ENCODE measurements at regions not wholly inside any gene's neighbourhood (a gene's known extent, or its start where the extent isn't known, plus 50 kb on each side); places are given as distances from the start of the nearest gene placed in this dataset.

DNA sequence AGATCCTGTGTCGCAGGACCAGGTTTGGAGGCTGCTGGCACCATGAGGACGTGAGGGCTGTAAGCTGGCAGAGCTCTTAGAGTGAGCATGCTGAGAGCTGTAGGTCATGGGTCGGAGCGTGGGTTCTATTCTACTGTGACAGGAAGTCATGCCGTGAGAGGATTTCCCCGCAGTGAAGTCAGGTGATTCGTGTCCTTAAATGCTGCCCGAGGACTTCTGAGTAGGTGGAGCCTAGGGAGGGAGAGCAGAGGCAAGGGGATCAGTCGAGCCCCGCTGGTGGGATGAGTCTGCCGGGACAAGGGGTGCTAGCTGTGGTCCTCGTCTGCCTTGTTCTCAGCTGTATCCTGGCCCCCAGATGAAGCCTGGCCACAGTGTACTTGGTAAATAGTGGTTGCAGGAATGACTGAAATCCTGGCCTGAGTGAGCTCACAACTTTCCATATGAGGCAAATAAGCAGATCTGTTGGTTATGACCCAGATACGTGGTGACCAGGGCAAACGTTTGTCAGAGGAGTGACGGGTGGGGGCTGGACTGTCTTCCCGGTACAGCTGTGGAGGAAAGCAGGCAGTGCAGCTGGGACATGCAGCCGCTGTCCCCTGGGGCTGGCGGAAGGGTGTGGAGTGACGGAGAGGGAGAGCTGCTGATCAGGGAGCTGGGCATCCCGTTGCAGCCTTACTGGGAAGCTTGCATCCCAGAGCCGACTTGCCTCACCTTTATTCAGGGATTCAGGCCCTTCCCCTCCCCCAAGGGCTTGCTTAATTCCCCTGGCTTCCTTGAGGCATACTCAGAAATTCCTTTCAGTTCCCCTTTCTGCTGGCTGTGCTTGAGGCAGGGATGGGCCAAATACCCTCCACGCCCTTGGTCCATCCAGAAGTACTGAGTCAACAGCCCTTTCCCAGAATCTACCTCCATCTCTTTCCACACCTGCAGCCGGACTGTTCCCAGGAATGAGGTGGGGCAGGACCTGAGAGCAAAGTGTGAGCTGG, 250.9 kb upstream of the RREB1 start:
- H3K4me3 ChIP-seq (ENCODE audit: low read length), result peak overlapping the region; percentile 9
- CTCF ChIA-PET, result no interaction called here
- peak in 1 of 5 donors; percentile 14 for DNase-seq
- Mint-ChIP-seq H3K27ac (peak overlapping the region in 3 of 8 donors; percentile 4 to 69 (median 16)), H3K9me3 (peaks cover 0 to 2% (median 0%) of the 10 kb centered on the region in 5 donors), H3K4me3 (peak overlapping the region in 4 of 7 donors; percentile 10 to 73 (median 24)), H3K36me3 (no peaks in the 10 kb centered on the region), H3K27me3 (peaks cover 9 to 24% of the 10 kb centered on the region in 2 donors), H3K4me1 (peaks cover 9 to 10% (median 10%) of the 10 kb centered on the region in 3 donors)
- no peaks in the 10 kb centered on the region for H3K36me3 ChIP-seq (ENCODE audit: insufficient read depth, low read length)
- peaks cover 5% of the 10 kb centered on the region for H3K4me1 ChIP-seq (ENCODE audit: insufficient read depth, low read length)
- H3K9me3 ChIP-seq (ENCODE audit: low read length), result no peaks in the 10 kb centered on the region
- POLR2A ChIA-PET, result no interaction called here
- no peaks in the 10 kb centered on the region for H3K27me3 ChIP-seq (ENCODE audit: insufficient read depth, low read length, poor library complexity, severe bottlenecking)
- no peak overlapping the region for H3K27ac ChIP-seq (ENCODE audit: low read depth, low read length)

DNA sequence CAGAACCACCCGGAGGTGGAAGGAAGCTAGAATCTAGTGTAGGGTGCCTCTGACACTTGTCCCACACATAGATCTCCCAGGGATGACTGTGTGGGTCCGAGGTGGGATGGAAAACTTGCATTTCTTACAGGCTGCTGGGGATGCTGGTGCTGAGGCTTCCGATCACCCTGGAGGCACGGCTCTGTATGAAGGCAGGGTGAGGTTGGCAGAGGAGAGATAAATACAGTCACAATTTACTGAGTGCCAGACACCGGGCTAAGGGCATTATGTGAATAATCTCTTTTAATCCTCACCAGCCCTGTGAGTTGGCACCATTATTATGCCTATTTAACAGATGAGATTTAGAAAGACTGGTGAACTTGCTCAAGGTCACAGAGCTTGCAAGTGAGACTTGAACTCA, 250.2 kb upstream of the RREB1 start:
- Histone ChIP-seq H3K36me3 (ENCODE audit: insufficient read depth, low read length) (no peaks in the 10 kb centered on the region), H3K27ac (ENCODE audit: low read depth, low read length) (no peak overlapping the region), H3K4me1 (ENCODE audit: insufficient read depth, low read length) (peaks cover 5% of the 10 kb centered on the region), H3K4me3 (ENCODE audit: low read length) (no peak overlapping the region), H3K27me3 (ENCODE audit: insufficient read depth, low read length, poor library complexity, severe bottlenecking) (no peaks in the 10 kb centered on the region), H3K9me3 (ENCODE audit: low read length) (no peaks in the 10 kb centered on the region)
- ChIA-PET POLR2A (no interaction called here), CTCF (no interaction called here)
- Mint-ChIP-seq H3K4me3 (no peak overlapping the region), H3K27me3 (peaks cover 9 to 30% of the 10 kb centered on the region in 2 donors), H3K4me1 (peaks cover 9 to 10% (median 10%) of the 10 kb centered on the region in 3 donors), H3K9me3 (peaks cover 0 to 2% (median 0%) of the 10 kb centered on the region in 5 donors), H3K36me3 (no peaks in the 10 kb centered on the region), H3K27ac (no peak overlapping the region)
- no peak for DNase-seq

DNA sequence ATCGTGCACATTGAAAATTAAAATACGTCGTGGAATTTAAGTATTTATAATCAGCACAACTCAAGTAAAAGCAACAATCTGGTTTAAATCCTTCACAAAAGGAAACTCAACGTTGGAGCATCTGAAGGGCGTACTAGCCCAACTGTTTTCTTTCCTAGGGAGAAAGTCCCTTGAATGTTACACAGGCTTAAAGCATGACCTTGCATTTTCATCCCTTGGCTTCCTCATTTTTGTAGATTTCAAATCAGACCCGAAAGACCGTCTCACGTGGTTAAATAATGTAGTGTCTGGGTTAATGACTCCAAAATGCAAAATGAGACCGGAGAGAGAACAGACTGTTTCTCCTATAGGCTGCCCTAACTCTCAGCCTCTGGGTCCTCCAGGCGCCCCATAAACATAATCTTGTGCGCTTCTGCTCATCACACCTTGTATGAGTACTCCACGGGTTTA, 249.2 kb upstream of the RREB1 start:
- Mint-ChIP-seq H3K9me3 (peaks cover 0 to 2% (median 0%) of the 10 kb centered on the region in 5 donors), H3K27ac (no peak overlapping the region), H3K4me3 (no peak overlapping the region), H3K27me3 (peaks cover 6 to 39% of the 10 kb centered on the region in 2 donors), H3K4me1 (peaks cover 9 to 10% (median 10%) of the 10 kb centered on the region in 3 donors), H3K36me3 (no peaks in the 10 kb centered on the region)
- Histone ChIP-seq H3K27me3 (ENCODE audit: insufficient read depth, low read length, poor library complexity, severe bottlenecking) (no peaks in the 10 kb centered on the region), H3K36me3 (ENCODE audit: insufficient read depth, low read length) (no peaks in the 10 kb centered on the region), H3K27ac (ENCODE audit: low read depth, low read length) (no peak overlapping the region), H3K9me3 (ENCODE audit: low read length) (no peaks in the 10 kb centered on the region), H3K4me1 (ENCODE audit: insufficient read depth, low read length) (peaks cover 5% of the 10 kb centered on the region), H3K4me3 (ENCODE audit: low read length) (no peak overlapping the region)
- CTCF ChIA-PET, result no interaction called here
- DNase-seq, result no peak
- POLR2A ChIA-PET, result no interaction called here

DNA sequence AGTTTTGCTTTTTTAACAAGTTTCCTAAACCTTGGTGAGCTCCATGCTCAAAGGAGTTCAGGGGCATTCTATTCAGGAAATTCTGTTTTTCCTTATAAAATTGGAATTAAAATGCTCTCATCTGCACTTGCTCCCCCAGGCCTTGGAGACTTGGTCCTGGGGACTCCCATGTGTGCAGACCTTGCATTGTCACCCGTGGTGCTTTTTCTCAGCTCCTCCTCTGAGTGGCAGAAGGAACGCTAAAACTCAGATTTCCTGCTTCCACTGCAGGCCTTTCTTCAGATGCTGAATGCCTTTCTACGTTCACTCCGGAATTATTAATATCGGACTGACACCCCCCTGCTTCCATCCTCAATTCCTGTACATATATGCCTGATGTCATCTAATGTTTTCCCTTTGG, 248.7 kb upstream of the RREB1 start:
- Mint-ChIP-seq H3K36me3 (no peaks in the 10 kb centered on the region), H3K9me3 (peaks cover 0 to 2% (median 0%) of the 10 kb centered on the region in 5 donors), H3K27ac (no peak overlapping the region), H3K4me1 (peaks cover 9 to 10% (median 10%) of the 10 kb centered on the region in 3 donors), H3K4me3 (no peak overlapping the region), H3K27me3 (peaks cover 6 to 35% of the 10 kb centered on the region in 2 donors)
- Histone ChIP-seq H3K4me1 (ENCODE audit: insufficient read depth, low read length) (peaks cover 5% of the 10 kb centered on the region), H3K9me3 (ENCODE audit: low read length) (no peaks in the 10 kb centered on the region), H3K27ac (ENCODE audit: low read depth, low read length) (no peak overlapping the region), H3K4me3 (ENCODE audit: low read length) (no peak overlapping the region), H3K36me3 (ENCODE audit: insufficient read depth, low read length) (no peaks in the 10 kb centered on the region), H3K27me3 (ENCODE audit: insufficient read depth, low read length, poor library complexity, severe bottlenecking) (no peaks in the 10 kb centered on the region)
- CTCF ChIA-PET, result no interaction called here
- POLR2A ChIA-PET, result no interaction called here
- DNase-seq, result no peak

DNA sequence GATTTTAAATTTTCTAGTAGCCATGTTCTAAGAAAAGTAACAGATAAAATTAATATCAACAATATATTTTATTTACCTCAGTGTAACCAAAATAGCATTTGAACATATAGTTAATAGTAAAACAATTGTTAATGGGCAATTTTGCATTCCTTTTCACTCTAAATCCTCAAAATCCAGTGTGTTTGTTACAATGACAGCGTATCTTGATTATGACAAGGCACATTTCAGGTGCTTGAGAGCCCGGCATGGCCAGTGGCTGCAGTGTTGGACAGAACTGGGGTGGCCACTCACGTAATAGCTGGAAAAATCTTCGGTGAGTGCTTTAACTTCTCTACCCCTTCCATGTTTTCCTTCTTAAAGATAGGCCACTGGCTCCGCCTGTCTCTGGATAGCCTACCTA, 248.0 kb upstream of the RREB1 start:
- peaks cover 5% of the 10 kb centered on the region for H3K4me1 ChIP-seq (ENCODE audit: insufficient read depth, low read length)

DNA sequence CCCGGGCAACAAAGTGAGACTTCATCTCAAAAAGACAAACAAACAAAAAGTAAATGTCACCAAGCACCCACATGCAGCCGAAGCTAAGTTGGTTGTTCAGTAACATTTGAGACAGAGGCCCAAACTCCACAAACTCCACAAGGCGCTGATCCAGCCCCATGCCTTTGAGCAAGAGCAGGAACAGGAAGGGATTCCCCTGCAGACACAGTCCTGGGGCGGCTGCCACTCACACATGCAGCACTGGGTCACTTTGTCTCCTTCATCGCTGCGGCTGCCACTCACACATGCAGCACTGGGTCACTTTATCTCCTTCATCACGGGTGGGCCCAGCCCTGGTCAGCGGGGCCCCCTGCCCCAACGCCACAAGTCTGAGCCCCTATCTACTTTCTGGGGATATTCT, 246.9 kb upstream of the RREB1 start:
- H3K27me3 ChIP-seq (ENCODE audit: insufficient read depth, low read length, poor library complexity, severe bottlenecking), result no peaks in the 10 kb centered on the region
- H3K4me1 ChIP-seq (ENCODE audit: insufficient read depth, low read length), result peaks cover 5% of the 10 kb centered on the region
- peaks cover 9 to 10% (median 10%) of the 10 kb centered on the region in 3 donors for H3K4me1 Mint-ChIP-seq
- H3K9me3 ChIP-seq (ENCODE audit: low read length), result no peaks in the 10 kb centered on the region
- H3K36me3 Mint-ChIP-seq, result no peaks in the 10 kb centered on the region
- H3K27me3 Mint-ChIP-seq, result peaks cover 6 to 46% of the 10 kb centered on the region in 2 donors
- peaks cover 0 to 2% (median 0%) of the 10 kb centered on the region in 5 donors for H3K9me3 Mint-ChIP-seq
- no peak for DNase-seq
- ChIA-PET CTCF (no interaction called here), POLR2A (no interaction called here)
- H3K27ac Mint-ChIP-seq, result no peak overlapping the region
- H3K4me3 ChIP-seq (ENCODE audit: low read length), result no peak overlapping the region
- no peak overlapping the region for H3K27ac ChIP-seq (ENCODE audit: low read depth, low read length)
- no peaks in the 10 kb centered on the region for H3K36me3 ChIP-seq (ENCODE audit: insufficient read depth, low read length)
- no peak overlapping the region for H3K4me3 Mint-ChIP-seq

More for the DNA sequence above, 248.0 kb upstream of the RREB1 start:
- H3K36me3 ChIP-seq (ENCODE audit: insufficient read depth, low read length), result no peaks in the 10 kb centered on the region
- Mint-ChIP-seq H3K27me3 (peaks cover 6 to 39% of the 10 kb centered on the region in 2 donors), H3K4me3 (no peak overlapping the region), H3K27ac (no peak overlapping the region), H3K4me1 (peaks cover 9 to 10% (median 10%) of the 10 kb centered on the region in 3 donors), H3K36me3 (no peaks in the 10 kb centered on the region), H3K9me3 (peaks cover 0 to 2% (median 0%) of the 10 kb centered on the region in 5 donors)
- H3K4me3 ChIP-seq (ENCODE audit: low read length), result no peak overlapping the region
- H3K9me3 ChIP-seq (ENCODE audit: low read length), result no peaks in the 10 kb centered on the region
- no peak for DNase-seq
- POLR2A ChIA-PET, result no interaction called here
- no peaks in the 10 kb centered on the region for H3K27me3 ChIP-seq (ENCODE audit: insufficient read depth, low read length, poor library complexity, severe bottlenecking)
- H3K27ac ChIP-seq (ENCODE audit: low read depth, low read length), result no peak overlapping the region
- CTCF ChIA-PET, result no interaction called here

DNA sequence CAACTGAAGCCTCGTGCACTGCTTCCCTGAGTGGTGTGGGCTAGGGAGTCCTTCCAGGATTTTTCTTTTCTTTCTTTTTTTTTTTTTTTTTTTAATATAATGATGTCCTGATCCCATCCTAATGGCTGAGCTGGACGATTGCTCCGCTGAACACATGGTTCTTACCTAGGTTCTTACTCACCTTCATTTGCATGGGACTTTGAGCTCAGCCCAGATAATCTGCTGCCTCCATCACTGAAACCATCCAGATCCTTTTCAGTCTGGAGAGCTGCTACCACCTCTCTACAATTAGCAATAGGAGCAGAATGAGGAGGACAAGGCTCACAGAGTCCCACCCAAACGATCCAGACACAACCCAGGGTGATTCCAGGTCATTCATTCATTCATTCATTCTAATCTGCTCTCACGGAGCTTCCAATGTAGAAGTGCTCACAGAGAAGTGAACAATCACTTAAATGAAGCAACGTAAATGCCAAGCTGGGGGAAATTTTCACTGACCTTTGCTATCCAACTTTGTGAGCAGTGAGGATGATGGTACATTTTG, 246.3 kb upstream of the RREB1 start:
- no peaks in the 10 kb centered on the region for H3K36me3 ChIP-seq (ENCODE audit: insufficient read depth, low read length)
- CTCF ChIA-PET, result no interaction called here
- Mint-ChIP-seq H3K4me1 (peaks cover 4 to 6% (median 5%) of the 10 kb centered on the region in 3 donors), H3K9me3 (peaks cover 0 to 2% (median 0%) of the 10 kb centered on the region in 5 donors), H3K36me3 (no peaks in the 10 kb centered on the region), H3K27ac (no peak overlapping the region), H3K4me3 (no peak overlapping the region), H3K27me3 (peaks cover 2 to 46% of the 10 kb centered on the region in 2 donors)
- peaks cover under 1% of the 10 kb centered on the region for H3K4me1 ChIP-seq (ENCODE audit: insufficient read depth, low read length)
- H3K4me3 ChIP-seq (ENCODE audit: low read length), result no peak overlapping the region
- no peaks in the 10 kb centered on the region for H3K9me3 ChIP-seq (ENCODE audit: low read length)
- no peaks in the 10 kb centered on the region for H3K27me3 ChIP-seq (ENCODE audit: insufficient read depth, low read length, poor library complexity, severe bottlenecking)
- DNase-seq, result no peak
- H3K27ac ChIP-seq (ENCODE audit: low read depth, low read length), result no peak overlapping the region
- POLR2A ChIA-PET, result no interaction called here

DNA sequence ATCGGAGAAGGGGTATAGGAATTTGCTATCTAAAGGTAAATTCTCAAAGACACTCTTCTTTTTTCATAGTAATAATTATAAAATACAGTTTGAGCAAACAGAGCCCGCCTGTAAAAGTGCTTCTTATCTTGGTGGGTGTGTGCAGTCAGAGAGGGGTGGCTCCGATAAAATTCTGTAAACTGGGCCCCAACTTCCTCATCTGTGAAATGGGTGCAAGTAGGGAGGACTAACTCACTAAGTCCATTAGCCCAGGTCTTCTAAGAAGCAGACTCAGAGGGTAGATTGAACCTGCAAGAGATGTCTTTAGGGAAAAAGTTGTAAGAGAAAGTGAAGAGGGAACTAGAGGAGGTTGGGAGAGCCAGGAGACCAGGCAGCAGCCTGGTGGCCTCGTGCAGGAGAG, 245.8 kb upstream of the RREB1 start:
- H3K4me3 ChIP-seq (ENCODE audit: low read length), result no peak overlapping the region
- no peaks in the 10 kb centered on the region for H3K36me3 Mint-ChIP-seq
- peaks cover 0 to under 1% (median 0%) of the 10 kb centered on the region in 3 donors for H3K4me1 Mint-ChIP-seq
- ChIA-PET POLR2A (no interaction called here), CTCF (no interaction called here)
- no peaks in the 10 kb centered on the region for H3K9me3 ChIP-seq (ENCODE audit: low read length)
- no peak overlapping the region for H3K27ac ChIP-seq (ENCODE audit: low read depth, low read length)
- no peaks in the 10 kb centered on the region for H3K4me1 ChIP-seq (ENCODE audit: insufficient read depth, low read length)
- H3K27ac Mint-ChIP-seq, result no peak overlapping the region
- no peak overlapping the region for H3K4me3 Mint-ChIP-seq
- H3K9me3 Mint-ChIP-seq, result peaks cover 0 to 2% (median 0%) of the 10 kb centered on the region in 5 donors
- no peak for DNase-seq
- H3K27me3 ChIP-seq (ENCODE audit: insufficient read depth, low read length, poor library complexity, severe bottlenecking), result no peaks in the 10 kb centered on the region
- H3K27me3 Mint-ChIP-seq, result peaks cover 2 to 46% of the 10 kb centered on the region in 2 donors
- H3K36me3 ChIP-seq (ENCODE audit: insufficient read depth, low read length), result no peaks in the 10 kb centered on the region

All from CD8-positive, alpha-beta memory T cell (primary cell).